ENCODE measurements at regions not wholly inside any gene's neighbourhood (a gene's known extent, or its start where the extent isn't known, plus 50 kb on each side); places are given as distances from the start of the nearest gene placed in this dataset.

DNA sequence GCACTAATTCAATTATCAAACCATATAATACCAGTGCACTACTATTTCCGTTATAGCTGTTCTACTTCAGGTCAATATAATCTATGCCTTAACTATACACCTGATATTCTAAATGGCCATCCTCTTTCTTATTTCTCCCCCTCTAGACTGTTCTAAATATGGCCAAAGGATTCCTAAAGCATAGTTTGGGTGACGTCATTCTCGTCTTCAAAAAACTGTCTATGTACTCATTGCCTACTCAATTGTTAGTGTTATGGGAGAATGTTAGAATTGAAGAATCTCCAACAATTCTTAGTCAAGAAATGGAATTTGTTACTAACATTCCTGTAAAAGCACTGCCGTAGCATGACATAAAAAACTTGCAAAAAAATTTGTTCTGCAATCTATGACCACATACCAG lies 431.1 kb upstream of the ANO3 start:
- TF ChIP-seq, protein P1, sequence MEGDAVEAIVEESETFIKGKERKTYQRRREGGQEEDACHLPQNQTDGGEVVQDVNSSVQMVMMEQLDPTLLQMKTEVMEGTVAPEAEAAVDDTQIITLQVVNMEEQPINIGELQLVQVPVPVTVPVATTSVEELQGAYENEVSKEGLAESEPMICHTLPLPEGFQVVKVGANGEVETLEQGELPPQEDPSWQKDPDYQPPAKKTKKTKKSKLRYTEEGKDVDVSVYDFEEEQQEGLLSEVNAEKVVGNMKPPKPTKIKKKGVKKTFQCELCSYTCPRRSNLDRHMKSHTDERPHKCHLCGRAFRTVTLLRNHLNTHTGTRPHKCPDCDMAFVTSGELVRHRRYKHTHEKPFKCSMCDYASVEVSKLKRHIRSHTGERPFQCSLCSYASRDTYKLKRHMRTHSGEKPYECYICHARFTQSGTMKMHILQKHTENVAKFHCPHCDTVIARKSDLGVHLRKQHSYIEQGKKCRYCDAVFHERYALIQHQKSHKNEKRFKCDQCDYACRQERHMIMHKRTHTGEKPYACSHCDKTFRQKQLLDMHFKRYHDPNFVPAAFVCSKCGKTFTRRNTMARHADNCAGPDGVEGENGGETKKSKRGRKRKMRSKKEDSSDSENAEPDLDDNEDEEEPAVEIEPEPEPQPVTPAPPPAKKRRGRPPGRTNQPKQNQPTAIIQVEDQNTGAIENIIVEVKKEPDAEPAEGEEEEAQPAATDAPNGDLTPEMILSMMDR (IDR thresholded peaks at IDR 0.05): no peak
- TF ChIP-seq, protein P2, sequence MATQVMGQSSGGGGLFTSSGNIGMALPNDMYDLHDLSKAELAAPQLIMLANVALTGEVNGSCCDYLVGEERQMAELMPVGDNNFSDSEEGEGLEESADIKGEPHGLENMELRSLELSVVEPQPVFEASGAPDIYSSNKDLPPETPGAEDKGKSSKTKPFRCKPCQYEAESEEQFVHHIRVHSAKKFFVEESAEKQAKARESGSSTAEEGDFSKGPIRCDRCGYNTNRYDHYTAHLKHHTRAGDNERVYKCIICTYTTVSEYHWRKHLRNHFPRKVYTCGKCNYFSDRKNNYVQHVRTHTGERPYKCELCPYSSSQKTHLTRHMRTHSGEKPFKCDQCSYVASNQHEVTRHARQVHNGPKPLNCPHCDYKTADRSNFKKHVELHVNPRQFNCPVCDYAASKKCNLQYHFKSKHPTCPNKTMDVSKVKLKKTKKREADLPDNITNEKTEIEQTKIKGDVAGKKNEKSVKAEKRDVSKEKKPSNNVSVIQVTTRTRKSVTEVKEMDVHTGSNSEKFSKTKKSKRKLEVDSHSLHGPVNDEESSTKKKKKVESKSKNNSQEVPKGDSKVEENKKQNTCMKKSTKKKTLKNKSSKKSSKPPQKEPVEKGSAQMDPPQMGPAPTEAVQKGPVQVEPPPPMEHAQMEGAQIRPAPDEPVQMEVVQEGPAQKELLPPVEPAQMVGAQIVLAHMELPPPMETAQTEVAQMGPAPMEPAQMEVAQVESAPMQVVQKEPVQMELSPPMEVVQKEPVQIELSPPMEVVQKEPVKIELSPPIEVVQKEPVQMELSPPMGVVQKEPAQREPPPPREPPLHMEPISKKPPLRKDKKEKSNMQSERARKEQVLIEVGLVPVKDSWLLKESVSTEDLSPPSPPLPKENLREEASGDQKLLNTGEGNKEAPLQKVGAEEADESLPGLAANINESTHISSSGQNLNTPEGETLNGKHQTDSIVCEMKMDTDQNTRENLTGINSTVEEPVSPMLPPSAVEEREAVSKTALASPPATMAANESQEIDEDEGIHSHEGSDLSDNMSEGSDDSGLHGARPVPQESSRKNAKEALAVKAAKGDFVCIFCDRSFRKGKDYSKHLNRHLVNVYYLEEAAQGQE (IDR thresholded peaks at IDR 0.05; ENCODE audit: insufficient read depth in 1 of 2, low read depth in 2 of 2, low read length in 1 of 2): no peak
- TF ChIP-seq POLR2AphosphoS5 (IDR thresholded peaks at IDR 0.05; ENCODE audit: low read depth, low read length) (no peak), TCF7L2 (IDR thresholded peaks at IDR 0.05; ENCODE audit: low read depth, low read length) (no peak), SIN3A (IDR thresholded peaks at IDR 0.05; ENCODE audit: borderline replicate concordance, insufficient read depth, low read depth, low read length) (no peak)
